ENCODE measurements at regions not wholly inside any gene's neighbourhood (a gene's known extent, or its start where the extent isn't known, plus 50 kb on each side); places are given as distances from the start of the nearest gene placed in this dataset.

GRCh38 chr14:53538316-53538881 is 385.3 kb upstream of the DDHD1 start:
- intact Hi-C loops (cut with DNase I): loop anchor here (10.0 kb wide), 1 partner anchor 636 kb away; no protein-coding TSS in a partner anchor
- Histone ChIP-seq H3K9me3 (no peaks in the 10 kb centered on the region), H3K36me3 (no peaks in the 10 kb centered on the region), H3K27ac (no peak overlapping the region), H3K4me3 (no peak overlapping the region), H3K4me1 (no peaks in the 10 kb centered on the region), H3K27me3 (no peaks in the 10 kb centered on the region)
- DNase-seq (no peak), ATAC-seq (peak; percentile 47)
- TF ChIP-seq, protein P1, sequence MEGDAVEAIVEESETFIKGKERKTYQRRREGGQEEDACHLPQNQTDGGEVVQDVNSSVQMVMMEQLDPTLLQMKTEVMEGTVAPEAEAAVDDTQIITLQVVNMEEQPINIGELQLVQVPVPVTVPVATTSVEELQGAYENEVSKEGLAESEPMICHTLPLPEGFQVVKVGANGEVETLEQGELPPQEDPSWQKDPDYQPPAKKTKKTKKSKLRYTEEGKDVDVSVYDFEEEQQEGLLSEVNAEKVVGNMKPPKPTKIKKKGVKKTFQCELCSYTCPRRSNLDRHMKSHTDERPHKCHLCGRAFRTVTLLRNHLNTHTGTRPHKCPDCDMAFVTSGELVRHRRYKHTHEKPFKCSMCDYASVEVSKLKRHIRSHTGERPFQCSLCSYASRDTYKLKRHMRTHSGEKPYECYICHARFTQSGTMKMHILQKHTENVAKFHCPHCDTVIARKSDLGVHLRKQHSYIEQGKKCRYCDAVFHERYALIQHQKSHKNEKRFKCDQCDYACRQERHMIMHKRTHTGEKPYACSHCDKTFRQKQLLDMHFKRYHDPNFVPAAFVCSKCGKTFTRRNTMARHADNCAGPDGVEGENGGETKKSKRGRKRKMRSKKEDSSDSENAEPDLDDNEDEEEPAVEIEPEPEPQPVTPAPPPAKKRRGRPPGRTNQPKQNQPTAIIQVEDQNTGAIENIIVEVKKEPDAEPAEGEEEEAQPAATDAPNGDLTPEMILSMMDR (IDR thresholded peaks at IDR 0.05): no peak

GRCh38 chr14:53537422-53538315 is 384.5 kb upstream of the DDHD1 start:
- Histone ChIP-seq H3K27ac (no peak overlapping the region), H3K9me3 (no peaks in the 10 kb centered on the region), H3K4me1 (no peaks in the 10 kb centered on the region), H3K27me3 (no peaks in the 10 kb centered on the region), H3K36me3 (no peaks in the 10 kb centered on the region), H3K4me3 (no peak overlapping the region)
- DNase-seq (no peak), ATAC-seq (no peak)
- TF ChIP-seq, protein P1 (IDR thresholded peaks at IDR 0.05): no peak
- intact Hi-C loops (cut with DNase I): loop anchor here (10.0 kb wide), 1 partner anchor 637 kb away; no protein-coding TSS in a partner anchor

DNA sequence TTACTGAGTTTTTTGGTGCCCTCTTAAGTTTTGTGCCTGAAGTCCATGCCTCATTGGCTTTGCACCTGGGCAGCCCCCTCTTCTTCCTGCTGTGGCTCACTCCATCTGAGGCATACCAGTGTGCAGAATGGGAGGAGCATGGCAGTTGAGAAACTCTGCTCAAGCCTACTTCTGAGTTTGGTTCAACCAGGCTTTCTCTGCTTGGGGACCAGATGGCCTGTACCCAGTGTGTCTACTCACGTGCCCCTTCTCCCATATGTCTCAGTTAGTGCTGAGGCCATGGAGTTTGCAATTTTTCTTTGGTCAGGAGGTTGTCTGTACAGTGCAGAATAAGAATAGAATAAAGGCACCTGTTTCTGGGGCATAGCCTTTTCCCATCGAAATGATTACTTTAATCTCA is 383.3 kb upstream of the DDHD1 start:
- intact Hi-C loops (cut with DNase I): loop anchor here (10.0 kb wide), 1 partner anchor 638 kb away; no protein-coding TSS in a partner anchor

DNA sequence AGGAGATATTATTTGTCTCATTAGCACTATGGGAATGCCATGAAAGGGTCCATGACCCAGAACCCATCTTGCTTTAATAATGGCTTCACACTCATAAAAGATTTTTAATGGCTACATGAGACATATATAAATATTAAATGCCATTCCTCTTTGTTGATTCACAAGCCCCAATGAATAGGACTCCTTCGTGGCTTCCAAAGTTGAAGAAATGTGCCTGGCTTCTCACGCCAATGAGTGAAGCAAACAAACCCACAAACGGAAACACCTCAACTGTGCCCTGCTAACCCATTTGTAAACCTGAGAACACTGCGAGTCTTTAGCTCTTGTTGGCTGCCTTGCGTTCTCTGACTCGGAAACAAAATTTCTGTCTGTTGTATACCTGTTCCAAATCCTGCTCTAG is 381.7 kb upstream of the DDHD1 start:
- intact Hi-C loops (cut with DNase I): loop anchor here (10.0 kb wide), 1 partner anchor 640 kb away; no protein-coding TSS in a partner anchor
- Histone ChIP-seq H3K4me3 (no peak overlapping the region), H3K27ac (no peak overlapping the region), H3K4me1 (peaks cover 8% of the 10 kb centered on the region), H3K9me3 (no peaks in the 10 kb centered on the region), H3K27me3 (no peaks in the 10 kb centered on the region), H3K36me3 (no peaks in the 10 kb centered on the region)
- no peak for ATAC-seq
- no peak for DNase-seq
- TF ChIP-seq, protein P1 (IDR thresholded peaks at IDR 0.05): no peak

More for the DNA sequence above, 383.3 kb upstream of the DDHD1 start:
- Histone ChIP-seq H3K36me3 (no peaks in the 10 kb centered on the region), H3K27ac (no peak overlapping the region), H3K27me3 (no peaks in the 10 kb centered on the region), H3K9me3 (no peaks in the 10 kb centered on the region), H3K4me3 (no peak overlapping the region), H3K4me1 (peaks cover 8% of the 10 kb centered on the region)
- DNase-seq (no peak), ATAC-seq (no peak)
- TF ChIP-seq, protein P1 (IDR thresholded peaks at IDR 0.05): no peak

- DNase-seq (no peak), ATAC-seq (no peak)
- no peaks in the 10 kb centered on the region for H3K9me3 ChIP-seq
- no peak overlapping the region for H3K4me3 ChIP-seq
- intact Hi-C loops (cut with DNase I): loop anchor here (10.0 kb wide), 1 partner anchor 641 kb away; no protein-coding TSS in a partner anchor
- no peaks in the 10 kb centered on the region for H3K36me3 ChIP-seq
- peaks cover 8% of the 10 kb centered on the region for H3K4me1 ChIP-seq
- no peak overlapping the region for H3K27ac ChIP-seq
- no peaks in the 10 kb centered on the region for H3K27me3 ChIP-seq
- TF ChIP-seq, protein P1 (IDR thresholded peaks at IDR 0.05): no peak
These were observed 380.4 kb upstream of the DDHD1 start for GRCh38 chr14:53533384-53533970.

Data from upper lobe of right lung (tissue), 1 donor.